IMR-90 (cell line): ENCODE measurements at regions not wholly inside any gene's neighbourhood (a gene's known extent, or its start where the extent isn't known, plus 50 kb on each side); places are given as distances from the start of the nearest gene placed in this dataset.

Source experiments
- ATAC-seq: fragments of 200-7000 bp; cut with Tn5 transposase; 2 replicates; pipeline ENCODE4 v1.9.1; 2020; ENCODE audit warnings: low read depth, mild to moderate bottlenecking, moderate library complexity
- BruUV-seq: library from RNA; stranded (reverse); fragments of 400-500 nt; replicated peaks from 2 replicates; lab custom pipeline; 2021; lab: Mats Ljungman, UMichigan
- CTCF ChIA-PET: fragments of 300-600 bp; formaldehyde crosslinking; extraction: SDS; loops from one replicate; lab custom pipeline; 2021; ENCODE audit warnings: antibody characterized with exemption; lab: Yijun Ruan, JAX
- POLR2A ChIA-PET: fragments of 300-600 bp; sonication (Branson Sonifier 250); formaldehyde crosslinking; loops from one replicate; lab custom pipeline; 2022; ENCODE audit warnings: antibody characterized with exemption; ENCODE audit not compliant: unreplicated experiment; lab: Charles Lee
- DNase-seq: peaks from one replicate; pipeline ENCODE4 v3.0.0; 2013
- H2AFZ ChIP-seq: replicated peaks from 2 replicates; pipeline ENCODE3; 2013; ENCODE audit warnings: low read length, mild to moderate bottlenecking; ENCODE audit not compliant: poor library complexity
- H2AK5ac ChIP-seq: 2 replicates; pipeline ENCODE4 v1.6.1; 2013; ENCODE audit warnings: low read depth, low read length, inconsistent platforms
- H2AK9ac ChIP-seq: replicated peaks from 2 replicates; pipeline ENCODE3; 2013; ENCODE audit warnings: mild to moderate bottlenecking, low read depth, low read length, moderate library complexity; ENCODE audit not compliant: poor library complexity
- H2BK120ac ChIP-seq: 2 replicates; pipeline ENCODE4 v1.6.1; 2013; ENCODE audit warnings: low read depth, low read length, inconsistent platforms
- H2BK15ac ChIP-seq: 3 replicates; pipeline ENCODE4 v1.6.1; 2013; ENCODE audit warnings: low read depth, low read length, inconsistent platforms
- H2BK20ac ChIP-seq: 2 replicates; pipeline ENCODE4 v1.6.1; 2013; ENCODE audit warnings: low read depth, mild to moderate bottlenecking, inconsistent platforms, low read length, moderate library complexity
- H2BK5ac ChIP-seq: 2 replicates; pipeline ENCODE4 v1.6.1; 2013; ENCODE audit warnings: mild to moderate bottlenecking, low read depth, low read length, inconsistent platforms; ENCODE audit not compliant: poor library complexity, severe bottlenecking
- H3K14ac ChIP-seq: replicated peaks from 2 replicates; pipeline ENCODE4 v1.6.1; 2013; ENCODE audit warnings: low read depth, low read length, inconsistent platforms
- H3K18ac ChIP-seq: 2 replicates; pipeline ENCODE4 v1.6.1; 2013; ENCODE audit warnings: low read depth, low read length, control low read depth
- H3K23ac ChIP-seq: 2 replicates; pipeline ENCODE4 v1.6.1; 2013; ENCODE audit warnings: low read depth, low read length, inconsistent platforms
- H3K27ac ChIP-seq: 2 replicates; pipeline ENCODE4 v1.5.1; 2013; ENCODE audit warnings: mild to moderate bottlenecking, control low read depth, low read length; ENCODE audit not compliant: insufficient read depth
- H3K27me3 ChIP-seq: 2 replicates; pipeline ENCODE4 v1.6.1; 2013; ENCODE audit warnings: low read length; ENCODE audit not compliant: control insufficient read depth, insufficient read depth
- H3K36me3 ChIP-seq: 2 replicates; pipeline ENCODE4 v1.6.1; 2013; ENCODE audit warnings: low read length, mixed read lengths; ENCODE audit not compliant: control insufficient read depth, insufficient read depth
- H3K4ac ChIP-seq: 2 replicates; pipeline ENCODE4 v1.6.1; 2013; ENCODE audit warnings: low read depth, low read length, inconsistent platforms
- H3K4me1 ChIP-seq: 2 replicates; pipeline ENCODE4 v1.6.1; 2013; ENCODE audit warnings: low read length, mixed read lengths; ENCODE audit not compliant: control insufficient read depth, insufficient read depth
- H3K4me2 ChIP-seq: 2 replicates; pipeline ENCODE4 v1.6.1; 2013; ENCODE audit warnings: low read depth, mild to moderate bottlenecking, control low read depth, low read length, moderate library complexity
- H3K4me3 ChIP-seq: 2 replicates; pipeline ENCODE4 v1.5.1; 2013; ENCODE audit warnings: low read depth, mild to moderate bottlenecking, control low read depth, low read length, moderate library complexity; ENCODE audit not compliant: insufficient read depth
- H3K56ac ChIP-seq: 2 replicates; pipeline ENCODE4 v1.6.1; 2013; ENCODE audit warnings: low read length, inconsistent platforms; ENCODE audit not compliant: insufficient read depth; ENCODE audit errors: extremely low read depth
- H3K79me1 ChIP-seq, 2 experiments: 2 replicates each; pipeline ENCODE4 v1.6.1; 2013; ENCODE audit warnings: low read length in 2 of 2, inconsistent platforms in 1 of 2, low read depth in 1 of 2
- H3K9ac ChIP-seq: 2 replicates; pipeline ENCODE4 v1.6.1; 2013; ENCODE audit warnings: low read depth, low read length, control low read depth
- H3K9me1 ChIP-seq: 2 replicates; pipeline ENCODE4 v1.6.1; 2013; ENCODE audit warnings: low read length, inconsistent platforms; ENCODE audit not compliant: insufficient read depth
- H3K9me3 ChIP-seq: 2 replicates; pipeline ENCODE4 v1.6.1; 2013; ENCODE audit warnings: low read length; ENCODE audit not compliant: control insufficient read depth, insufficient read depth
- H4K20me1 ChIP-seq: 2 replicates; pipeline ENCODE4 v1.6.1; 2013; ENCODE audit warnings: low read length, inconsistent platforms; ENCODE audit not compliant: insufficient read depth
- H4K5ac ChIP-seq: 2 replicates; pipeline ENCODE4 v1.6.1; 2013; ENCODE audit warnings: mild to moderate bottlenecking, low read depth, low read length, control low read depth
- H4K8ac ChIP-seq, 2 experiments: 2 replicates each; pipeline ENCODE4 v1.6.1; 2013; ENCODE audit warnings: low read depth in 2 of 2, low read length in 2 of 2, control low read depth in 1 of 2, inconsistent platforms in 1 of 2
- H4K91ac ChIP-seq: 2 replicates; pipeline ENCODE4 v1.6.1; 2013; ENCODE audit warnings: low read depth, low read length, inconsistent platforms; ENCODE audit not compliant: insufficient read depth
- BHLHE40 ChIP-seq: fragments of 150-350 bp; IDR thresholded peaks from 2 replicates; pipeline ENCODE4 v1.6.1; 2016; ENCODE audit warnings: mild to moderate bottlenecking, low read depth, low read length
- CEBPB ChIP-seq: IDR thresholded peaks from 2 replicates; pipeline ENCODE4 v1.6.1; 2012; ENCODE audit warnings: low read depth, low read length, improper control_type of control experiment
- MAZ ChIP-seq: IDR thresholded peaks from 2 replicates; pipeline ENCODE4 v1.6.1; 2012; ENCODE audit warnings: low read depth, mild to moderate bottlenecking, low read length, improper control_type of control experiment, moderate library complexity, borderline replicate concordance
- MXI1 ChIP-seq: IDR thresholded peaks from 2 replicates; pipeline ENCODE4 v1.6.1; 2012; ENCODE audit warnings: low read depth, mild to moderate bottlenecking, low read length, moderate library complexity, borderline replicate concordance
- NFE2L2 ChIP-seq: fragments of 150-350 bp; IDR thresholded peaks from 2 replicates; pipeline ENCODE4 v1.6.1; 2016; ENCODE audit warnings: low read depth, mild to moderate bottlenecking, low read length
- RAD21 ChIP-seq: IDR thresholded peaks from 2 replicates; pipeline ENCODE4 v1.6.1; 2012; ENCODE audit warnings: low read length, improper control_type of control experiment
- RFX5 ChIP-seq: IDR thresholded peaks from 2 replicates; pipeline ENCODE4 v1.8.0; 2012; ENCODE audit warnings: low read depth, mild to moderate bottlenecking, low read length, moderate library complexity
- dilution Hi-C: fragments of 300-500 bp; cut with HindIII; formaldehyde crosslinking; loops from one replicate; pipeline ENCODE4 v1.14.3; 2018; ENCODE audit warnings: low sequenced_read_pairs; ENCODE audit not compliant: unreplicated experiment
- in situ Hi-C: fragments of 300-500 bp; cut with MboI; formaldehyde crosslinking; loops from 3 replicates; pipeline ENCODE4 v1.14.3; 2019; ENCODE audit warnings: low sequenced_read_pairs, inconsistent platforms, mixed read lengths
- intact Hi-C: fragments of 100-400 bp; cut with micrococcal nuclease; formaldehyde crosslinking; loops from 2 replicates; pipeline ENCODE4 v1.10.0; 2022
- TF ChIP-seq, protein P1 (sequence below): fragments of 150-350 bp; IDR thresholded peaks from 2 replicates; pipeline ENCODE4 v1.6.1; 2017; ENCODE audit warnings: mild to moderate bottlenecking, antibody characterized with exemption, low read length, low read depth

DNA sequence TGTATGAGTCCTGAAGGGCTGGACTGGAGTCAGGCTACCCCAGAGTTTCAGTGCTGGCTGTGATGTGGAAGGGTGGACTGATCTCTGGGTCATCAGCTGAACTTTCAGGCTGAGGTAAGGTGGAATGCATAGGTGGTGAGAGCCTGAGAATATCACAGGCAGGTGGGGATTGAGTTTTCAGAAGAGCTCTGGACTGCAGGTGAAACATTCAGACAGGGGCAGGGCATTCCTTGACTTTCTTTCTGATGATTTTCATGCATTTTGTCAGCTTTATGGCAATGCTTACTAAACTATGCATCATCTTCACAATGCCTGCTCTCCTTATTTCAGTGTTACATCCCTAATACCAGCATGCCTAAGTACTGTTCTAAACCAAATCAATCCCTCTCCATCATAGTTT lies 755.0 kb downstream of the KCNA4 start:
- Histone ChIP-seq H2BK5ac (peak overlapping the region; percentile 85), H4K8ac (peak overlapping the region; percentile 14 to 45; a peak in 2 of 4 replicates), H3K9me3 (no peaks in the 10 kb centered on the region), H3K4me2 (no peak overlapping the region), H3K56ac (no peak overlapping the region), H2BK20ac (peak overlapping the region; percentile 88), H2BK15ac (peak overlapping the region; percentile 79; the same call in 2 of the 3 replicates), H3K23ac (no peak overlapping the region), H3K79me1 (no peaks in the 10 kb centered on the region), H3K9ac (no peak overlapping the region), H4K91ac (peak overlapping the region; percentile 83), H4K20me1 (no peaks in the 10 kb centered on the region), H3K4me3 (no peak overlapping the region), H2BK120ac (peak overlapping the region; percentile 87), H3K27ac (no peak overlapping the region; the same call in 1 of the 2 replicates), H2AFZ (peak overlapping the region; percentile 63), H3K27me3 (no peaks in the 10 kb centered on the region), H3K9me1 (peaks cover 6% of the 10 kb centered on the region; the same call in 1 of the 2 replicates), H2AK9ac (no peak overlapping the region), H3K18ac (peak overlapping the region; percentile 69; the same call in 1 of the 2 replicates), H3K4me1 (peaks cover 7% of the 10 kb centered on the region; the same call in 1 of the 2 replicates), H3K4ac (peak overlapping the region; percentile 72), H3K36me3 (no peaks in the 10 kb centered on the region), H4K5ac (peak overlapping the region; percentile 47; the same call in 1 of the 2 replicates), H2AK5ac (peak overlapping the region; percentile 91), H3K14ac (0 out of 2 replicates have a peak overlapping the region, but pooled peaks have one; percentile 33)
- no TSS peak for BruUV-seq
- ATAC-seq (0 out of 2 replicates have a peak, but pooled peaks have one; percentile 29), DNase-seq (peak; percentile 8)
- CTCF ChIA-PET, result interaction anchor here (1.3 to 1.4 kb wide), 2 partner anchors 17 to 67 kb away, joined by 4 to 5 read pairs; no protein-coding TSS in a partner anchor
- POLR2A ChIA-PET, result no interaction called here
- dilution Hi-C loops (no loop called here), intact Hi-C loops (no loop called here), in situ Hi-C loops (no loop called here)
- TF ChIP-seq MAZ (no peak), MXI1 (no peak), RAD21 (no peak), CEBPB (no peak), NFE2L2 (no peak), BHLHE40 (no peak), RFX5 (no peak)
- TF ChIP-seq, protein P1, sequence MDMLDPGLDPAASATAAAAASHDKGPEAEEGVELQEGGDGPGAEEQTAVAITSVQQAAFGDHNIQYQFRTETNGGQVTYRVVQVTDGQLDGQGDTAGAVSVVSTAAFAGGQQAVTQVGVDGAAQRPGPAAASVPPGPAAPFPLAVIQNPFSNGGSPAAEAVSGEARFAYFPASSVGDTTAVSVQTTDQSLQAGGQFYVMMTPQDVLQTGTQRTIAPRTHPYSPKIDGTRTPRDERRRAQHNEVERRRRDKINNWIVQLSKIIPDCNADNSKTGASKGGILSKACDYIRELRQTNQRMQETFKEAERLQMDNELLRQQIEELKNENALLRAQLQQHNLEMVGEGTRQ, result no peak
